ENCODE measurements at regions not wholly inside any gene's neighbourhood (a gene's known extent, or its start where the extent isn't known, plus 50 kb on each side); places are given as distances from the start of the nearest gene placed in this dataset.

DNA sequence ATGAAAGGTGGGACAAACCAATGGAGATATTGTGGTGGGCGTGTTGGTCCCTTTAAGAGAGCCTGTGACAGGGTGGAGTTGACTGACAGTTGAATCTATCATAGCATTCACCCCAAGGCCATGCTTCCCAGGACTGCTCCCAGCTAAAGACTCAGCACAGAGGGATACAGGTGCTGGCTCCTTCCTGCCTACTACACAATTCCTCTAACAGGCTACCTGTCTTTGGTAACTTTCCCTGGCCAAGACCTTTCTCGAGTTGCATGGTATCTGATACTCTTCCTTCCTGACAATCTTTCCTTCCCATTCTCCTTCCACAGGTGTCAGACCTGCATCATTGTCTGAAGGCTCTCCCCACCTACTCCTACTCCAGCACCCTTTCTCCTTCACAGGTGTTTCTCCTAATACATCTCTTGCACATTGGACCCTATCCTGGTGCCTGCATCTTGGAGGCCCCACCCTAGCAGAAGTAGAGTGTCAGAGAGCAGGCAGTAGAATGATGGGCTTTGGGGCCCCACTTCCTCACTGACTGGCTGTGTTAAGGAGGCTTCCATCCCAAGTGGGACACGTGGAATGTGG is 120.7 kb upstream of the ALDH1B1 start:
- TF ChIP-seq, protein P1, sequence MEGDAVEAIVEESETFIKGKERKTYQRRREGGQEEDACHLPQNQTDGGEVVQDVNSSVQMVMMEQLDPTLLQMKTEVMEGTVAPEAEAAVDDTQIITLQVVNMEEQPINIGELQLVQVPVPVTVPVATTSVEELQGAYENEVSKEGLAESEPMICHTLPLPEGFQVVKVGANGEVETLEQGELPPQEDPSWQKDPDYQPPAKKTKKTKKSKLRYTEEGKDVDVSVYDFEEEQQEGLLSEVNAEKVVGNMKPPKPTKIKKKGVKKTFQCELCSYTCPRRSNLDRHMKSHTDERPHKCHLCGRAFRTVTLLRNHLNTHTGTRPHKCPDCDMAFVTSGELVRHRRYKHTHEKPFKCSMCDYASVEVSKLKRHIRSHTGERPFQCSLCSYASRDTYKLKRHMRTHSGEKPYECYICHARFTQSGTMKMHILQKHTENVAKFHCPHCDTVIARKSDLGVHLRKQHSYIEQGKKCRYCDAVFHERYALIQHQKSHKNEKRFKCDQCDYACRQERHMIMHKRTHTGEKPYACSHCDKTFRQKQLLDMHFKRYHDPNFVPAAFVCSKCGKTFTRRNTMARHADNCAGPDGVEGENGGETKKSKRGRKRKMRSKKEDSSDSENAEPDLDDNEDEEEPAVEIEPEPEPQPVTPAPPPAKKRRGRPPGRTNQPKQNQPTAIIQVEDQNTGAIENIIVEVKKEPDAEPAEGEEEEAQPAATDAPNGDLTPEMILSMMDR (IDR thresholded peaks at IDR 0.05; ENCODE audit: low read depth, low read length, poor library complexity, severe bottlenecking): no peak
- TF ChIP-seq EZH2phosphoT487 (IDR thresholded peaks at IDR 0.05; ENCODE audit: borderline replicate concordance, low read length): no peak
- no peaks in the 10 kb centered on the region for H4K20me1 ChIP-seq (ENCODE audit: control insufficient read depth, insufficient read depth, low read depth, low read length)
- H3K4me1 ChIP-seq (ENCODE audit: control insufficient read depth, low read length): no peaks in the 10 kb centered on the region
- no peak overlapping the region for H3K4me3 ChIP-seq (ENCODE audit: low read length)
- H3K27me3 ChIP-seq (ENCODE audit: control insufficient read depth, low read length): no peaks in the 10 kb centered on the region
- H3K9me2 ChIP-seq (replicated peaks; ENCODE audit: control insufficient read depth, low read length): no peaks in the 10 kb centered on the region
- H3K4me2 ChIP-seq (ENCODE audit: low read length): no peak overlapping the region
- H3K9me3 ChIP-seq (ENCODE audit: control insufficient read depth, insufficient read depth, low read length): no peaks in the 10 kb centered on the region
- H3F3A ChIP-seq (ENCODE audit: control insufficient read depth, insufficient read depth): no peaks in the 10 kb centered on the region
- H3K36me3 ChIP-seq (ENCODE audit: control insufficient read depth, low read length): no peaks in the 10 kb centered on the region
- no peak overlapping the region for H3K27ac ChIP-seq (ENCODE audit: low read depth, low read length)
- no peaks in the 10 kb centered on the region for H3K79me2 ChIP-seq (ENCODE audit: control insufficient read depth, low read length)

DNA sequence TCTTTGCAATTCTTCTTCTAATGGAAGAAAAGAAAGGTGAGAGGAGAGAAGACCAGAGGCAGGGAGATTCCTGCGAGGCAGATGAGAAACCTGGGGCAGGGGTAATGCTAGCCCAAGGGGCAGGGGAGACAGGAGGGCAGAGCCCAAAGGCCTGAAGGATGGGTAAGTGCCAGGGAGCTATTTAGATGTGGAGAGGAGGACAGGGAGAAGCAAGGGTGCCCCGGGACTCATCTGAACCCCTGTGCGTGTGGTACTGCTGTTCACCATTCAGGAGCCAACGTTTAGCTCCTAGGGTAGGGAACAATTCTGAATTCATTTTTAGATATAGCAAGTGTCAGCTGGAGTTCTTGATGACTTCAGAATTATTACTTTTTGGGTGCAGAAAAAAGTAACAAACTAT is 122.7 kb upstream of the ALDH1B1 start:
- no peaks in the 10 kb centered on the region for H3K4me1 ChIP-seq (ENCODE audit: control insufficient read depth, low read length)
- no peak overlapping the region for H3K27ac ChIP-seq (ENCODE audit: low read depth, low read length)
- TF ChIP-seq EZH2phosphoT487 (IDR thresholded peaks at IDR 0.05; ENCODE audit: borderline replicate concordance, low read length): no peak
- TF ChIP-seq, protein P1 (IDR thresholded peaks at IDR 0.05; ENCODE audit: low read depth, low read length, poor library complexity, severe bottlenecking): no peak
- H3K9me3 ChIP-seq (ENCODE audit: control insufficient read depth, insufficient read depth, low read length): no peaks in the 10 kb centered on the region
- no peaks in the 10 kb centered on the region for H3K36me3 ChIP-seq (ENCODE audit: control insufficient read depth, low read length)
- H3K27me3 ChIP-seq (ENCODE audit: control insufficient read depth, low read length): peaks cover 5% of the 10 kb centered on the region; the same call in 1 of the 2 replicates
- H3F3A ChIP-seq (ENCODE audit: control insufficient read depth, insufficient read depth): no peaks in the 10 kb centered on the region
- H4K20me1 ChIP-seq (ENCODE audit: control insufficient read depth, insufficient read depth, low read depth, low read length): no peaks in the 10 kb centered on the region
- H3K9me2 ChIP-seq (replicated peaks; ENCODE audit: control insufficient read depth, low read length): no peaks in the 10 kb centered on the region
- H3K4me3 ChIP-seq (ENCODE audit: low read length): no peak overlapping the region
- H3K4me2 ChIP-seq (ENCODE audit: low read length): no peak overlapping the region
- no peaks in the 10 kb centered on the region for H3K79me2 ChIP-seq (ENCODE audit: control insufficient read depth, low read length)

DNA sequence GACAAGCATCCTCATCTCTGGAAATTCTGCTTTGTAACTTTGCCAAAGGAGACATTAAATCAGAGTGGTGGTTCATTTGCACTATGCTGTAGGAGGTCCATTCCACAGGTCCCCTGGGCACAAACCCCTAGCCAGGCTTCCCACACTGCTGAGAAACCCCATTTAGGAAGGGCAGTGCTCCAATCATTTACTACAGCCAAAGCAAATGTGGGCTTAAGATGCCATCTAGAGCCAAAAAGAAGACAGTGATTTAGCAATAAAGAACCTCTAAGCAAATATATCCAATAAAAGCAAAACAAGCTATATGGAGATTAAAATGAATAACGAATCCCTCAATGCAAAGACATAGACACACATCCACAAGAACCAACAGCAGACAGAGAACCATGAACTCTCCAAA is 129.0 kb upstream of the ALDH1B1 start:
- Histone ChIP-seq H3K4me1 (ENCODE audit: control insufficient read depth, low read length) (no peaks in the 10 kb centered on the region), H3K79me2 (ENCODE audit: control insufficient read depth, low read length) (no peaks in the 10 kb centered on the region), H3K4me2 (ENCODE audit: low read length) (no peak overlapping the region), H3K4me3 (ENCODE audit: low read length) (no peak overlapping the region), H3K9me3 (ENCODE audit: control insufficient read depth, insufficient read depth, low read length) (no peaks in the 10 kb centered on the region), H3K27me3 (ENCODE audit: control insufficient read depth, low read length) (peaks cover 5% of the 10 kb centered on the region; the same call in 1 of the 2 replicates), H4K20me1 (ENCODE audit: control insufficient read depth, insufficient read depth, low read depth, low read length) (no peaks in the 10 kb centered on the region), H3K27ac (ENCODE audit: low read depth, low read length) (no peak overlapping the region), H3K36me3 (ENCODE audit: control insufficient read depth, low read length) (no peaks in the 10 kb centered on the region), H3F3A (ENCODE audit: control insufficient read depth, insufficient read depth) (no peaks in the 10 kb centered on the region), H3K9me2 (replicated peaks; ENCODE audit: control insufficient read depth, low read length) (no peaks in the 10 kb centered on the region)
- no peak for TF ChIP-seq EZH2phosphoT487 (IDR thresholded peaks at IDR 0.05; ENCODE audit: borderline replicate concordance, low read length)
- TF ChIP-seq, protein P1 (IDR thresholded peaks at IDR 0.05; ENCODE audit: low read depth, low read length, poor library complexity, severe bottlenecking): peak; percentile 45
